ENCODE measurements at regions not wholly inside any gene's neighbourhood (a gene's known extent, or its start where the extent isn't known, plus 50 kb on each side); places are given as distances from the start of the nearest gene placed in this dataset.

GRCh38 chr14:104317492-104317805 is 179.1 kb downstream of the KIF26A start:
- Histone ChIP-seq H3K4me2 (replicated peaks; ENCODE audit: low read depth, low read length, poor library complexity, severe bottlenecking) (no peak overlapping the region), H3K27me3 (replicated peaks in 1 of 4; ENCODE audit: control extremely low read depth in 1 of 4, control insufficient read depth in 3 of 4, insufficient read depth in 4 of 4, low read length in 3 of 4) (peaks cover 0 to 7% (median 0%) of the 10 kb centered on the region in 4 experiments), H3K4me3 (ENCODE audit: control extremely low read depth in 1 of 5, extremely low read depth in 1 of 5, insufficient read depth in 1 of 5, low read depth in 2 of 5, low read length in 4 of 5) (no peak overlapping the region), H2AFZ (ENCODE audit: insufficient read depth, low read depth, low read length, poor library complexity, severe bottlenecking) (no peak overlapping the region), H3K9me3 (ENCODE audit: control extremely low read depth in 1 of 3, control insufficient read depth in 2 of 3, insufficient read depth in 1 of 3, low read length in 2 of 3) (no peaks in the 10 kb centered on the region), H3K4me1 (ENCODE audit: control insufficient read depth in 2 of 2, insufficient read depth in 2 of 2, low read length in 2 of 2) (no peaks in the 10 kb centered on the region), H3K36me3 (replicated peaks in 1 of 2; ENCODE audit: control extremely low read depth in 1 of 2, control insufficient read depth in 1 of 2, extremely low read depth in 1 of 2, insufficient read depth in 2 of 2, low read length in 1 of 2) (no peaks in the 10 kb centered on the region), H4K20me1 (ENCODE audit: control insufficient read depth, insufficient read depth, low read length, poor library complexity, severe bottlenecking) (no peaks in the 10 kb centered on the region), H3K9ac (ENCODE audit: low read length) (no peak overlapping the region), H3K27ac (ENCODE audit: low read length in 2 of 2) (no peak overlapping the region), H3K79me2 (ENCODE audit: control insufficient read depth, insufficient read depth, low read length) (no peaks in the 10 kb centered on the region)
- ATAC-seq (ENCODE audit: low read depth), result no peak
- Mint-ChIP-seq H3K9me3 (ENCODE audit: insufficient read depth) (no peaks in the 10 kb centered on the region), H3K4me3 (no peak overlapping the region), H3K27me3 (peaks cover 6% of the 10 kb centered on the region), H3K4me1 (no peaks in the 10 kb centered on the region), H3K27ac (no peak overlapping the region)
- TF ChIP-seq EZH2 (IDR thresholded peaks at IDR 0.05; ENCODE audit: borderline replicate concordance, insufficient read depth, low read depth, low read length, poor library complexity, severe bottlenecking), result no peak
- no peak for TF ChIP-seq CTCF (IDR thresholded peaks at IDR 0.05)
- 90% methylated on average over 18 of the region's 18 CpGs for WGBS (ENCODE audit: insufficient coverage)
- CTCF ChIA-PET, result no interaction called here
- DNase-seq, result no peak
- POLR2A ChIA-PET, result no interaction called here
- intact Hi-C loops (cut with micrococcal nuclease), result no loop called here

GRCh38 chr14:104317975-104318557 is 179.7 kb downstream of the KIF26A start:
- TF ChIP-seq EZH2 (IDR thresholded peaks at IDR 0.05; ENCODE audit: borderline replicate concordance, insufficient read depth, low read depth, low read length, poor library complexity, severe bottlenecking) (no peak), CTCF (IDR thresholded peaks at IDR 0.05) (no peak)
- H2AFZ ChIP-seq (ENCODE audit: insufficient read depth, low read depth, low read length, poor library complexity, severe bottlenecking), result no peak overlapping the region
- no peak overlapping the region for H3K4me3 Mint-ChIP-seq
- ATAC-seq (ENCODE audit: low read depth) (no peak), DNase-seq (no peak)
- no peak overlapping the region for H3K4me2 ChIP-seq (replicated peaks; ENCODE audit: low read depth, low read length, poor library complexity, severe bottlenecking)
- no peak overlapping the region for H3K27ac ChIP-seq (ENCODE audit: low read length in 2 of 2)
- ChIA-PET CTCF (no interaction called here), POLR2A (no interaction called here)
- intact Hi-C loops (cut with micrococcal nuclease), result no loop called here
- H3K27me3 ChIP-seq (replicated peaks in 1 of 4; ENCODE audit: control extremely low read depth in 1 of 4, control insufficient read depth in 3 of 4, insufficient read depth in 4 of 4, low read length in 3 of 4), result peaks cover 0 to 7% (median 0%) of the 10 kb centered on the region in 4 experiments
- no peak overlapping the region for H3K9ac ChIP-seq (ENCODE audit: low read length)
- H3K27me3 Mint-ChIP-seq, result peaks cover 9% of the 10 kb centered on the region
- H4K20me1 ChIP-seq (ENCODE audit: control insufficient read depth, insufficient read depth, low read length, poor library complexity, severe bottlenecking), result no peaks in the 10 kb centered on the region
- no peaks in the 10 kb centered on the region for H3K4me1 ChIP-seq (ENCODE audit: control insufficient read depth in 2 of 2, insufficient read depth in 2 of 2, low read length in 2 of 2)
- H3K9me3 ChIP-seq (ENCODE audit: control extremely low read depth in 1 of 3, control insufficient read depth in 2 of 3, insufficient read depth in 1 of 3, low read length in 2 of 3), result no peaks in the 10 kb centered on the region
- H3K27ac Mint-ChIP-seq, result no peak overlapping the region
- no peaks in the 10 kb centered on the region for H3K9me3 Mint-ChIP-seq (ENCODE audit: insufficient read depth)
- H3K4me1 Mint-ChIP-seq, result no peaks in the 10 kb centered on the region
- 85% methylated on average over 6 of the region's 18 CpGs for whole genome bisulfite sequencing (ENCODE audit: insufficient coverage)
- H3K79me2 ChIP-seq (ENCODE audit: control insufficient read depth, insufficient read depth, low read length), result no peaks in the 10 kb centered on the region
- no peaks in the 10 kb centered on the region for H3K36me3 ChIP-seq (replicated peaks in 1 of 2; ENCODE audit: control extremely low read depth in 1 of 2, control insufficient read depth in 1 of 2, extremely low read depth in 1 of 2, insufficient read depth in 2 of 2, low read length in 1 of 2)
- H3K4me3 ChIP-seq (ENCODE audit: control extremely low read depth in 1 of 5, extremely low read depth in 1 of 5, insufficient read depth in 1 of 5, low read depth in 2 of 5, low read length in 4 of 5), result no peak overlapping the region
